ENCODE measurements at regions not wholly inside any gene's neighbourhood (a gene's known extent, or its start where the extent isn't known, plus 50 kb on each side); places are given as distances from the start of the nearest gene placed in this dataset.
"Not testable (repeated sequence)": the region's sequence is repeated elsewhere in the genome, so short reads cannot be mapped to it uniquely, and the experiment has no call there.

DNA sequence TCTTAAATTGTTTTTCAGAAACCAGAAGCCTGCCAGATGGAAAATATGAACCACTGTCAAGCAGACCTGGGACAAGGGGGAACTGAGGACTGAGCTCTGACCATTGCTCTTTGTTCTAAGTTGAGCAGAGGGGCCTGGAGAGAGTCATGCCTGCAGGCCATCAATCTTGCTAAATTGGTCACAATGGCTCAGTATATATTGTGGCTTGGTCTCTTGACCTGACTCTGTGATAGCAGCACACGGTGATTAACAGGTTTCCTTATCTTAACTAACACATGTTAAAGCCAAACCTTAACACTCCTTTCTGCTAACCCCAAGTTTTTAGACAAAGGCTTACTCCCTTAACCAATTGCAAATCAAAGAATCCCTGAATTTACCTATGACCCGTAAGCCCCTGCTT is 1281.2 kb upstream of the NUDT12 start:
- Histone ChIP-seq H3K27ac (no peak overlapping the region), H3K4me3 (no peak overlapping the region)
- DNase-seq (ENCODE audit: low spot score): no peak
- no peak for TF ChIP-seq CTCF (IDR thresholded peaks at IDR 0.05)

DNA sequence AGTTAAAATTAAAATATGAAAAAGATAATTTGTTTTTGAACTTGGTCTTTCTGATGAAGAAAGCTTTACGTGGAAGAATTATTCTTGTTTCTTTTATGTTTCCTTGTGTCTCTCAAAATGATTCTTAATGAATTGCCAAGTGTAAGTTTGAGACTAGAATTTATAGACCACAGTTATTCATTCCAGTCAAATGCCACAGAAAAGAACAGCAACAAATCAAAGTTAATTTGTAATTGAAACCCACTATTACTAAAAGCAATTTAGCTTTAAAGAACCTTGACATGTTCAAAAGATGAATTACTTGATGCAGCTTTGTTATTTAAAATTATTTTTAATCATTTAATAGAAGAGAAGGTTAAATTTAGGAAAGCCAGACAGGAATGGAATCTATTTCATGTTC is 1277.7 kb upstream of the NUDT12 start:
- DNase-seq (ENCODE audit: low spot score): no peak
- Histone ChIP-seq H3K27ac (no peak overlapping the region), H3K4me3 (no peak overlapping the region)
- TF ChIP-seq CTCF (IDR thresholded peaks at IDR 0.05): no peak

GRCh38 chr5:104831515-104831914 is 1268.9 kb upstream of the NUDT12 start:
- not testable (repeated sequence) for H3K27ac ChIP-seq; DNase-seq (ENCODE audit: low spot score); H3K4me3 ChIP-seq

- no peak for DNase-seq (ENCODE audit: low spot score)
- no peak overlapping the region for H3K4me3 ChIP-seq
- no peak overlapping the region for H3K27ac ChIP-seq
- TF ChIP-seq CTCF (IDR thresholded peaks at IDR 0.05): no peak
These were observed 1259.0 kb upstream of the NUDT12 start for GRCh38 chr5:104821606-104822005.

DNA sequence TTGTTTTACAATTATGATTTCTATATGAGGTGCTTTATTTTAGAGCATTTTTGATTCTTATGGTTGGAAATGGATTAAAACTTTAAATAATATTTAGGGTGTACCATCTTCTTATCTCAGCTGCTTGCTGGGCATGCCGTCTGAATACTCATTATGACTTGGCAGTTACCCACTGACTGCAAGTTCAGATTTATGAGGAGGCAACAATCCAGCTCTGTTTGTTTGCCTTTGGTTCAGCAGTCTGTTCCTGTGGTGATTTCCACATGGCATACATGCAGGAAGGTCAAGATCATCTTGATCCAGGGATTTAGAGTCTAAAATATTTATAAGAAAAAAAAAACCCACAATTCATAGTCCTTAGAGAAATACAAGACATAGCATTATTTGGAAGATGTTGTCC is 1254.5 kb upstream of the NUDT12 start:
- DNase-seq (ENCODE audit: low spot score): no peak
- Histone ChIP-seq H3K4me3 (no peak overlapping the region), H3K27ac (no peak overlapping the region)
- TF ChIP-seq CTCF (IDR thresholded peaks at IDR 0.05): no peak

DNA sequence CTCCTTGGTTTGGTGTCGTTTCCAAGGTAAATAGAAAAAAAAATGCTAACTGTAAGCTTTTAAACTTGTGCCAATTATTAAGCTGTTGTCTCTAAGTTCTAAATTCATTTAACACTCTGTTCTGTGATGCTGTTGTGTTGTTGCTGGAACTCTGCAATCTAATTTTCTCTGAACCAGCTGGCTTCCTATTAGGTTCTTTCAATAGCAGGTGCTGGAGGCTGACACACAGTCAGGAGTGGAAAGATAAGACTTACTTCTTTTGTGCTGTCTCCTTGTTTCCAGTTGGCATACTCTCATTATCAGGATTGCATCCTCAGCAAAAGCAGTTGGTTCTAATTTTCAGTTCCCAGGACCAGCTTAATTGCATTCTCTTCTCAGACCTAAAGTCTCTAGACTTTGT is 1252.6 kb upstream of the NUDT12 start:
- no peak for TF ChIP-seq CTCF (IDR thresholded peaks at IDR 0.05)
- no peak for DNase-seq (ENCODE audit: low spot score)
- Histone ChIP-seq H3K4me3 (no peak overlapping the region), H3K27ac (no peak overlapping the region)

DNA sequence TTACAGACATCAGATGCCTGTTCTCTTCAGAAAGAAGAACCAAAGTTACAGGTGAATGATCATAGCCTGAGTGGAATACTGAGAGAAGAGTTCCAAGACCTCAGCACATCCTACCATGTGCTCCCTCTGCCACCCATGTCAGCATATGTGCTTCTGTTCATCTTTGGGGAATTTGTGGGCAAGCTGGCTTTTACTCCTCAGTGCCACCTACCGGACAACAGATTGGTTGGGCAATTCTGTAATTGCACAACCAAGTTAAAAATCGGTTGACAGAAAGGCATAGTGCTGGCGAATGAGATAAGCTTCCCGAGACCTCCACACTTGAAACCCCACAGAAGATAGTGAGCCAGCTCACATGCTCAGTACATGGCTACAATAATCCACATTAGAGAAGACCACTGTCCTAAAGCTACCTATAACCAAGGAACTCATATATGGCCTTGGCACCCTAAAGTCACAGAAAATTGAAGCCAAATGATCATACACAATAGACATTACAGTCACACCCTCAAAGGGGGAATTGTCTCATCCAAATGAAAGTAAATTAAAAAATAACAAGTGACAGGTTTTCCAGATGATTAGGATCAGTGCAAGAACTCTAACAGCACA is 1238.0 kb upstream of the NUDT12 start:
- no peak for TF ChIP-seq CTCF (IDR thresholded peaks at IDR 0.05)
- no peak overlapping the region for H3K27ac ChIP-seq
- no peak overlapping the region for H3K4me3 ChIP-seq
- no peak for DNase-seq (ENCODE audit: low spot score)

DNA sequence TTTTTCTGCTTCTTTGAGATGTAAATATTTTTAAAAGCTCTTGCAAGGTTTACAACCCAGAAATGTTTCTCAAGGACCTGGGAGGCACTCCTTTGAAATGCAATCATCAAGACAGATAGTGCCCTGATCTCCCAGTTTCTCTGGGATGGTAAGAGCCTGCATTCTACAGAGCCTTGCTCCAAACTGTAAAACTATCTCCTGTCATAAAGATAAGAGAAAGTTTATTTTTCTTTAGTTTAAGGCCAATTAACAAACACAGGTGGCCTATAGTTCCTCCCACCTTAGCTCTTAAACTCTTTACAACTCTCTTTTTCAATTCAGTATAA is 1231.1 kb upstream of the NUDT12 start:
- Histone ChIP-seq H3K4me3 (no peak overlapping the region), H3K27ac (no peak overlapping the region)
- DNase-seq (ENCODE audit: low spot score): no peak
- no peak for TF ChIP-seq CTCF (IDR thresholded peaks at IDR 0.05)
